Natural killer cell (primary cell): ENCODE measurements at regions not wholly inside any gene's neighbourhood (a gene's known extent, or its start where the extent isn't known, plus 50 kb on each side); places are given as distances from the start of the nearest gene placed in this dataset.

ENCODE experiments used
- ATAC-seq, 3 donors: fragments of 150-1000 bp in 2 of 3; fragments of 200-7000 bp in 1 of 3; cut with Tn5 transposase; 1 replicate in 1 of 3; 2 replicates in 2 of 3; pipeline ENCODE4 v1.10.0; 2021; ENCODE audit warnings: mild to moderate bottlenecking in 2 of 3, moderate library complexity in 2 of 3
- DNase-seq, 2 donors: peaks; one replicate each; pipeline versions ENCODE4 v3.0.0 to v3.0.0-alpha.2; 2013 to 2021; ENCODE audit warnings: mixed read lengths in 1 of 2
- H3K27ac ChIP-seq: one replicate; pipeline ENCODE4 v1.5.1; 2013; ENCODE audit warnings: mild to moderate bottlenecking, low read length
- H3K27me3 ChIP-seq: one replicate; pipeline ENCODE4 v1.6.1; 2013; ENCODE audit warnings: low read length; ENCODE audit not compliant: control insufficient read depth, insufficient read depth
- H3K36me3 ChIP-seq: one replicate; pipeline ENCODE4 v1.6.1; 2013; ENCODE audit warnings: low read length; ENCODE audit not compliant: control insufficient read depth, insufficient read depth
- H3K4me1 ChIP-seq: one replicate; pipeline ENCODE4 v1.6.1; 2013; ENCODE audit warnings: low read length; ENCODE audit not compliant: control insufficient read depth, insufficient read depth
- H3K4me3 ChIP-seq: one replicate; pipeline ENCODE4 v1.5.1; 2013; ENCODE audit warnings: low read length
- H3K9me3 ChIP-seq: one replicate; pipeline ENCODE4 v1.6.1; 2013; ENCODE audit warnings: low read length; ENCODE audit not compliant: control insufficient read depth, insufficient read depth
- H3K27ac Mint-ChIP-seq, 2 donors: one replicate each; pipeline ENCODE4 v1.8.0; 2022; ENCODE audit warnings: mild to moderate bottlenecking in 2 of 2, mixed read lengths in 2 of 2, moderate library complexity in 1 of 2
- H3K27me3 Mint-ChIP-seq, 2 donors: one replicate each; pipeline ENCODE4 v1.8.0; 2022; ENCODE audit warnings: low read depth in 2 of 2, mixed read lengths in 2 of 2
- H3K36me3 Mint-ChIP-seq: one replicate; pipeline ENCODE4 v1.8.0; 2022; ENCODE audit warnings: mixed read lengths
- H3K4me1 Mint-ChIP-seq, 2 donors: one replicate each; pipeline ENCODE4 v1.8.0; 2022; ENCODE audit warnings: mixed read lengths in 2 of 2
- H3K4me3 Mint-ChIP-seq: one replicate; pipeline ENCODE4 v1.8.0; 2022; ENCODE audit warnings: mild to moderate bottlenecking, moderate library complexity, mixed read lengths
- H3K9me3 Mint-ChIP-seq, 2 donors: one replicate each; pipeline ENCODE4 v1.8.0; 2022; ENCODE audit warnings: mixed read lengths in 2 of 2
- WGBS: methylation state at CpG from one replicate; pipeline ENCODE4 v1.1.7; 2013; ENCODE audit warnings: missing lambda C conversion rate; ENCODE audit not compliant: insufficient coverage; 5-methylcytosine and 5-hydroxymethylcytosine counted together
- intact Hi-C: fragments of 100-400 bp; cut with micrococcal nuclease; formaldehyde crosslinking; loops from one replicate; pipeline ENCODE4 v1.14.2; 2022
- TF ChIP-seq, protein P1 (sequence below): fragments of 200-600 bp; IDR thresholded peaks from one replicate; pipeline ENCODE4 v1.8.0; 2022; ENCODE audit warnings: antibody characterized with exemption

DNA sequence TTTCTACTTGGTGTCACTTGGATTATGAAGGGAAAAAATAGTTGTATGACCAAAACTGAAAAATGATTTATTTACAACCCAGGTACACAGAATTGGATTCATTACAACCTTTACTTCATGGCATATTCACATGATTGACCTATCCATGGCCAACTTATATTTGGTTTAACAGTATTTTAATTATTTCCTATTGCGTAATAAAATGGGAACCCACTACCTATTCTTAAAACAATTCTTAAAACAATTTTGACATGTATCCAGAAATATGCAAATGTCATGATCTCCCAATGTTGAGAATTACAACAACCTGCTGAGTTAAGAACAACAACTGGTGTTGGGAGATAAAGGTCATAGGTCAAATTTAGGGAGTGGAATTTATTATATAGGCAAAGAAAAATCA is 54.8 kb upstream of the DDX53 start:
- no peaks in the 10 kb centered on the region for H3K9me3 ChIP-seq
- H3K27me3 ChIP-seq, result no peaks in the 10 kb centered on the region
- H3K27me3 Mint-ChIP-seq, result no peaks in the 10 kb centered on the region
- no peaks in the 10 kb centered on the region for H3K36me3 Mint-ChIP-seq
- H3K4me3 Mint-ChIP-seq, result no peak overlapping the region
- no peaks in the 10 kb centered on the region for H3K4me1 ChIP-seq
- ATAC-seq (no peak), DNase-seq (no peak)
- no peaks in the 10 kb centered on the region for H3K36me3 ChIP-seq
- no CpG with 5 or more reads among the region's 1 CpG for WGBS
- H3K4me1 Mint-ChIP-seq, result no peaks in the 10 kb centered on the region
- no peak overlapping the region for H3K27ac Mint-ChIP-seq
- no peak overlapping the region for H3K27ac ChIP-seq
- intact Hi-C loops, result no loop called here
- H3K4me3 ChIP-seq, result no peak overlapping the region
- TF ChIP-seq, protein P1, sequence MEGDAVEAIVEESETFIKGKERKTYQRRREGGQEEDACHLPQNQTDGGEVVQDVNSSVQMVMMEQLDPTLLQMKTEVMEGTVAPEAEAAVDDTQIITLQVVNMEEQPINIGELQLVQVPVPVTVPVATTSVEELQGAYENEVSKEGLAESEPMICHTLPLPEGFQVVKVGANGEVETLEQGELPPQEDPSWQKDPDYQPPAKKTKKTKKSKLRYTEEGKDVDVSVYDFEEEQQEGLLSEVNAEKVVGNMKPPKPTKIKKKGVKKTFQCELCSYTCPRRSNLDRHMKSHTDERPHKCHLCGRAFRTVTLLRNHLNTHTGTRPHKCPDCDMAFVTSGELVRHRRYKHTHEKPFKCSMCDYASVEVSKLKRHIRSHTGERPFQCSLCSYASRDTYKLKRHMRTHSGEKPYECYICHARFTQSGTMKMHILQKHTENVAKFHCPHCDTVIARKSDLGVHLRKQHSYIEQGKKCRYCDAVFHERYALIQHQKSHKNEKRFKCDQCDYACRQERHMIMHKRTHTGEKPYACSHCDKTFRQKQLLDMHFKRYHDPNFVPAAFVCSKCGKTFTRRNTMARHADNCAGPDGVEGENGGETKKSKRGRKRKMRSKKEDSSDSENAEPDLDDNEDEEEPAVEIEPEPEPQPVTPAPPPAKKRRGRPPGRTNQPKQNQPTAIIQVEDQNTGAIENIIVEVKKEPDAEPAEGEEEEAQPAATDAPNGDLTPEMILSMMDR, result no peak
- peaks cover 0 to 2% of the 10 kb centered on the region in 2 donors for H3K9me3 Mint-ChIP-seq
